GM18861 (cell line): ENCODE measurements at regions not wholly inside any gene's neighbourhood (a gene's known extent, or its start where the extent isn't known, plus 50 kb on each side); places are given as distances from the start of the nearest gene placed in this dataset.

Experiments
- ATAC-seq: cut with Tn5 transposase; IDR thresholded peaks from one replicate; pipeline ENCODE4 v1.9.1; 2021; ENCODE audit not compliant: unreplicated experiment

DNA sequence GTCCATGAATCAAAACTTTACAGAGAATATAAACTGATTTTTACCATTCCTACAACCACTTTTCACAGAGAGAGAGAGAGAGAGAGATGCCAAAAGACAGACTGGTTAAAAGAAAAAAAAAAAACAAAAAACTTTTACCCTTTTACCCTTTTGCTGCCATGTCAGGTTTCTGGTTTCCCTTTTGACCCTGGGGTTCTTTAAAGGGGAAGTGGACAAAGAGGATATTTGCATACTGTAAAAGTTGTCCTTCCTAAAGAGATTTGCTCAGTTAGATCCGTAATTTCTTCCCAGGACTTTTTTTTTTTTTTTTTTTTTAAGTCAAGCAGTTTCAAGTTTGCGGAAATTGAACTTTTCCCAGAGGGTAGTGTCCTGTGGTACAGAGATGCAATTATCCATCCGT lies 287.8 kb upstream of the RGS18 start:
- ATAC-seq: peak; percentile 52

DNA sequence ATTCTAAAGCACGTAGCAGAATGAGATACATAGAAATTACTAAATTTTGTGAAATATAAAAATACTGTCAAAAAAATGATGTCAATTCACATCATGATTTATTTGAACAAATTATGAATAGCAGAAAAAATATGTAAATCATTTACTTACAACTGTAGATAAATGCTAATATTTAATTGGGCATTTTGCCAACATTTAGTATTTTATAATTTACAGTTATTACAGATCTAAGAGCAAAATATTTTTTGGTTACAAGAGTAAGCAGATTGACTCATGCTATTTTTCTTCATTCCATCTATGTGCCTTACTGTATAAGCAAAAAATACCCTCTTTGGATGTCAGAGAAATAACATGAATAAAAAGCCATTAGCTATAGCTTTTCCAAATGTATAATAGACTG lies 282.3 kb upstream of the RGS18 start:
- ATAC-seq: no peak

DNA sequence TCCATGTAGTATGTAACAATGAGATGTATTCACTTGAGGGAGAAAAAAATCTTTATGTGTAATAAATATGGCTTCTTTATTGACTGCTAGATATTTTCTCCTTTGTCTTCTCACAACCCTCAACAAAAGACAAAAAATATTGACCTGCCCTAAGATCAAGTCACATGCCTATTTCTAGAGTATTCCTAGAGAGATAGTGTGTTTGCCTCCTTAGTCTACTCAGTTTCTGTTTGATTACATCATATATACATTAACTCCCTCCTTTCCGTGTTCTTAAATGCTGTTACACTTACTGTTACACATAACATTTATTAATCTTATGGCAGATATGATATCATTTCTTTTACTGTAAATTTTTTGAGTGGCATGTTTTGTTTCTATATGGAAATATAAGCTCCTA lies 281.6 kb upstream of the RGS18 start:
- ATAC-seq: no peak

DNA sequence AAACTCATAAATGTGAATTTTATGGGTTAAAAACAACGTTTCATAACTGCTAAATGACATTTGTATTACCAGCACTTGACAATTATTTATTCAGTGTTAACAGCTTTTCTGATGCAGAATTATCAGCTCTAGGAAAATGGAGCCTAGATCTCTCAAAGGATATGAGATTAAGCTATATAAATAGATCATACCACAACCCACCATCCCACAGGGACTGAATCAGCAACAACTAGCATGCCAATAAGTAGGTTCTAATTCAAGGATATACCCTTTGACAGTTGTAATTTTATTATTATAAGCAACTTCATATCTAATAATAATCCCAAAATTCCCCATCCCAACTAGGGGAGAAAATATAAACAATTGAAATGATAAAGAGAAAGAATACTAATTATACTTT lies 275.4 kb upstream of the RGS18 start:
- ATAC-seq: no peak

DNA sequence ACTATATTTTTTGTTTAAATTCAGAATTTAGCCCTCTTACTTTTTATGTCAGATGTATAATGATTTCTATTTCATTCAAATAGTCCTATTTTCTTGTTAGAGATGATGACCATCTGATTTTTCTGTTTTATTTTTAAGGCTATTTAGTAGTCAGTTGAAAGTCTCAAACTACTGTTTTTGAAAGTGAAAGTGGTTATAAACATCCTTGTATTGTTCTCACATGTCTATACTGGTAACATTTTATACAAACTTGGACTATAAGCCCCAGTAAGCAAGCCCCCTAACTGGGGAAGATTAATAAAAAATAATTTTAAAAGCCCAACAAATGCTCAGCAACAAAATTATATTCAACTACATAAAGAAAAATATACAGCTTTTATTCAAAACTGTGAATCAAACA lies 271.3 kb upstream of the RGS18 start:
- ATAC-seq: peak; percentile 68

DNA sequence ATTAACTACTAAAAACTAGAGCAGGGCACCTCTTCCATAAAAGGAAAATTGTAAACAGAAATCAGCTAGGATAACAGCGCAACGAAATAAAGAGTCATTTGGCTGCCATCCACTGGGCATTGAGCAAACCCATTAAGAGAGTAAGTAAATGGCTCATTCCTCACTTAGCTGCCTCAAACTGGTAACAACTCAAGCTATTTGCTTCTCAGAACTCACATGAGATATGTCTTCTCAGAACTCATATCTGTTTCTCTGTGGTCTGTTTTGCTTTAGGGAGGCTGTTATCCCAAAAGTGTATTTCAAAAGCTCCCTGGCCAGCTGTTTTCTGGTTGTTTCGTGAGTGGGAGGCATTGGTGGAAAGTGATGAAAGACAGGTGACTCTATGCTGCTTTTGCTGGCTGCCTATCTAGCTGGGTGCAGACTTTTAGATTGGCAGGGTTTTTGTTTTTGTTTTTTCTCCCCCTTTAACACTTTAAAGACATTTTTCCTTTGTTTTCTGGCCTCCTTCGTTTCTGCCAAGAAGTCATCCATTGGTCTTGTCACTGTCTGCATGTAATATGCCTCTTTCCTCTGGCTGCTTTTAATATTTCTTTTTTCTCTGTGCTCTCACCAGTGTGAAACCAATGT lies 269.2 kb upstream of the RGS18 start:
- no peak for ATAC-seq

DNA sequence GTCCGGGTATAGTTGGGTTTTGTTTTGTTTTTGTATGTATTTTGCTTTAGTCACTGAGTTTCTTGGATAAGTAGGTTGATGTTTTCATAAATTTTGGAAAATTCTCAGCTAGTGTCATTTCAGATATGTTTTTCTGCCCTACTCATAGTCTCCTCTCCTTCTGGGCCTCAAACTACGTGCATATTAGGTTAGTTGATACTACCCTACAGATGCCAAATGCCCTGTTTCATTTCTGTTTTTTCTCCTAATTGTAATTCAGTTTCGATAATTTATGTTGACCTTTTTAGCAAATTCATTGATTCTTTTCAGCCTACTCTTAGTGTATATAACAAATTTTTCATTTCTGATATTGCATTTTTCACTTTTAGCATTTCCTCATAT lies 268.6 kb upstream of the RGS18 start:
- ATAC-seq: no peak

DNA sequence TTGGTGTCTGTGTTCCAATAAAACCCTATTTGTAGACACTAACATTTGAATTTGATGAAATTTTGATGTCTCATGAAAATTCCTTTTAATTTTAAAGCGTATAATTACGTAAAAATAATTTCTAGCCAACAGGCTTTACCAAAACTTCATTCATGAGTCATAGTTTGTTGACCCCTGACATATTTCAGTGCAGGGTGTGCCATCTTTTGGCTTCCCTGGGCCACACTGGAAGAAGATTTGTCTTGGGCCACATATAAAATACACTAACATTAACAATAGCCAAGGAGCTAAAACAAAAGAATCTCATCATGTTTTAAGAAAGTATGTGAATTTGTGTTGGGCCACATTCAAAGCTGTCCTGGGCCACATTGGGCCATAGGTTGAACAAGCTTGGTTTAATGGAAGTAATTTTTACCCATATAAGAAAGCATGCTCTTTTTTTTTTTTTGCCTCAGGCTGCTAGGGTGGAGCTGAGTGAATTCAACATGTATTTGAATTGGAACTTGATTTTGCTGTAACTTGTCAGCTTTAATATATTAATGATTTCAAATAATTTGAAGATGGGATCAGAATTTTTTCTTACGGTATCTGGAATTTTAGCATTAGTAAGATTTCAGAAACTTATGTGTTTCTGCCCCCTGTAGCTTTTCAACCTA lies 267.7 kb upstream of the RGS18 start:
- ATAC-seq: no peak

DNA sequence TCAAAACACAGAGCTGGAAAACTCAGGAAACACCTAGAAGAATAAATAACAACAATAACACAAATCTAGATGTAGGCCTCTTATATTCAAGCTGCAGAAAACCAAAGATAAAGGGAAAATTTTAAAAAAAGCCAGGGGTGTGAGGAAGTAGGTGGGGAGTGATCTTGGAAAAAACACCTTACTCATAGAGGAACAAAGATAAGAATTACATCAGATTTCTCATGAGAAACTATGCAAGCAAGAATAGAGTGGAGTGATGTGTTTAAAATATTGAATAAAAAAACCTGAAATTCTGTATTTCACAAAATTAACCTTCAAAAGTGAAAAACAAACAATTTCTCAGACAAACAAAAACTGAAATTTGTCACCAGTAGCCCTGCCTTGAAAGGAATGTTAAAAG lies 265.5 kb upstream of the RGS18 start:
- no peak for ATAC-seq

DNA sequence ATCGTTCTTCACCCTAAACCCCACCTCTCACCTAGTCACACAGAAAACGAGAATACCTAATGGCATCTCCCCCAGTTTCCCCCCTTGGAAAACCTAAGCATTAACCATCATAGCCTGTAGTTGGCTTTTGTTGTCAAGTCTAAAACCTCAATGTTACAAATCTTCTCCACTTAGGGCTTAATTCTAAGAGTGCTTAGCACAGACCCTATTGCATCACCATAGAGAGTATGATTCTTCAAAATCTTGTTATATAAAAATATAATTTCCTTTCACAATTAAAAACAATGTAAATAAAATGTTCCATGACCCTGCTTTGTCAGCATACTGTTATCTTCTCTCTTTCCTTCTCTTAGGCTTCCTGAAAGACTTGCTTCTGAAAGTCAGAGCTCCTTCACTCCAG lies 263.2 kb upstream of the RGS18 start:
- ATAC-seq: no peak

DNA sequence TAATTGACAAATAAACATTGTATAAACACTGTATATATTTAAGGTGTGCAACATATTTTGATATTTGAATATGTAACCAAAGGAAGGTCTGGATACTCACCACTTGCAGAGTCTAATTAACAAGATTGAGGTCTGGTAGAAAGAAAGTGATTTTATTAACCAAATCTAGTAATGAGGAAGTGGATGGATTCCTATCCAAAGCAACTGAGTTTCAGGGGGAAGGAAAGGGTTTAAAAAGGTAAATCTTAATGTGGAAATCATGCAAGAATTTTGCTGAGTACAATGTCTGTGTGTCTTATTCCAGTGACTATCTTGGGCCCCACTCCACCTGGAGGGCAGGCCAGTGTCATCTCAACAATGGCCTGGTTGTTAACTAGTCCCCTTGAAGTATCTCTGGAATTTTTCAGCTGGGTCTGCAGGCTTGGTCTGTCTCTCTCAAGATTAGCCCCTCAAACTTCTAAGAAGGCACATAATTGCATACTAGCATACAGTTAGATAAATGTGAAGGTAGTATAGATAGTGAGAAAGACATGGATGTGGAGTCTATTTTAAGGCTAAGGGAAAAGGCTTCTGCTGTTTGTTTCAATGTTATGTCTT lies 262.7 kb upstream of the RGS18 start:
- no peak for ATAC-seq

DNA sequence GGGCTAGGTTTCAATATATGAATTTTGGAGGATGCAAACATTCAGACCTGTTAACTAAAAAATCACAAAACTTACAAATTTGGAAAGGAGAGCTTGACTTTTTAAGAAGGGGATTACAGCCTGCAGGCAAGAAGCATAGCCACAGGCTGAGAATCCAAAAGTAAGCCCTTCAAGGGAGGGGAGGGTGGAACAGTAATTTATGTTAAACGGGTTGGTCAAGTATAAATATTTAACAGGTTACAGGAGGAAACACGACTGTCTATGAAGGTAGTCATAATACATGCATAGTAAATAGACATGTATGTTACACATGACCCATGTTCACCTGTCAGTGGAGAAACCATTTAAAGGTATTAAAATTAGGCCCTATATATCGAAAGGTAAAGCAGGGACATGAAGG lies 261.1 kb upstream of the RGS18 start:
- ATAC-seq: no peak

DNA sequence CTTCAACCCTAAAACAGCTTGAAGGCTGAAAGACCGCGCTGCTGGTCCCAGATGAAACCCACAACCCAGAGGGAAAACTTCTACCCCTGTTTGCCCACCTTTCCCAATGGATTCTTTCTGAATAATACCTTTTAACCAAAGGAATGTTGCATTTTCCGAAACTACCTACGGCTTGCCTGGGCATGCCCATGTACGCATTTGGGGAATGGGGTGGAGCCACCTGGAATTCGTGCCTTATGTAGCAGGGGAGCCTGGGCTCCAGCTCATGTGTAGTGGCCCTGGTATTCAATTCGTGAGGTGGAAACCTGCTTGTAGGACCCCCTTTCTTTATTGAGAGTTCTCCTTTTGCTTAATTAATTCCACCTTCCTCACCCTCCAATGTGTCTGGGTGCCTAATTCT lies 256.6 kb upstream of the RGS18 start:
- no peak for ATAC-seq

DNA sequence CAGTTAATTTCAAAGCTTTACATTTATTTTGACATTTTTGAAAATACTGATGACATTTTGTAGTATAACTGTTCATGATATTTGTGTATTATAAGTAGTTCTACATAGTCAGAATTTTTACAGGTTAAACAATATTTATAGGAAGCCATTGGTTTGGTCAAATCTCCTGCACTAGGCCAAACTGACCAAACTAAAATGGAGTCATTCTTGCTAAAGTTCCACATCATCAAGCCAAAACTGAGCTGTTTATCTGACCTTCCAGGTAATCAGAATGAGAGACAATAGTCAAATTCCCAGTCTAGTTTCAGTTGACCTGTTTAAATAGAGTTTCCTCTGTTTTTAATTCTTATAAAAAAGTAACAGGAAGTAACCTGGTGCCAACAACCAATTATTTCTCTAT lies 253.3 kb upstream of the RGS18 start:
- ATAC-seq: no peak

DNA sequence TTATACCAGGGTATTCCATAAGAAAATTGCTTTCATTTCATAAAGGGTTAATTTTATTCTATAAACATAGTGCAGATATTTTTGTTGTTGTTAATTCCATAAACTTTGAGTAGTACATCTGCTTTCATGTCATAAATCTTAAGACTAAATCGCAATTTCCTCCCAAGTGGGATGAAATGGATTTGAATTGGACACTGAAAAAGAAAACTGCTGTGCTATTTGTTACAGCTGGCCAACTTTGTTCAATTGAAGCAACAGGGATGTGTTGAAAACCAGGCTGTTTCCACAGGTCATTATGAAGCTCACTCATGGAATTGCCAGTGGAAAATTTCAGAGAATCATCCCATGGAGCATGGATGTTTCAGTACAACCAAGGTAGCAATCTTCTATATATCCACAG lies 252.5 kb upstream of the RGS18 start:
- no peak for ATAC-seq

DNA sequence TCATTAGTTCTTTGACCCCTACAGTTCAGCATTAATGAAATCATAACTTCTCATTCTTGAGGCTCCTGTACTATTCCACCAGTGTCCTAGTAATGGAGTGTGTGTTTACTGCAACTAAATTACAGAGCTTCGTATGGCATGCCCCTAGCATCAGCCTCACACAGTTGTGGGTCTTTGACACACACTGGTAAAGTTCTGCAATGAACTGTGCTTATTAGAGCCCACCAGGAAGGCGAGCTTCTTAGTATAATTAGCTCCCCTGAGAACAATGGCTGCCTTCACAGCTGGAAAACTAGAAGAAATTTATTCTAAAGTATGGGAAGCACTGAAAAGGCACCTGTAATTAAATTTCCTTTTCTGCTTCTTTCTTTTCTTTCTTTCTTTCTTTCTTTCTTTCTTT lies 251.1 kb upstream of the RGS18 start:
- no peak for ATAC-seq

DNA sequence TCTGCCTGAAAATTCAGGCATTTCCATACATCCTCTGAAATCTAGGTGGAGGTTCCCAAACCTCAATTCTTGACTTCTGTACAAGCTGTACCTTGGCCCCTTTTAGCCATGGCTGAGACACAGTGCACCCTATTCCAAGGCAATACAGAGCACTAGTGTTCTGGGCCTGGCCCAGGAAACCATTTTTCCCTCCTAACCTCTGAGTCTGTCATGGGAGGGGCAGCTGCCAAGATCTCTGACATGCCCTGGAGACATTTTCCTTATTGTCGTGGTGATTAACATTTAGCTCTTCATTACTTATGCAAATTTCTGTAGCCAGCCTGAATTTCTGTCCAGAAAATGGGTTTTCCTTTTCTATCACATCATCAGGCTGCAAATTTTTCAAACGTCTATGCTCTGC lies 248.0 kb upstream of the RGS18 start:
- no peak for ATAC-seq

DNA sequence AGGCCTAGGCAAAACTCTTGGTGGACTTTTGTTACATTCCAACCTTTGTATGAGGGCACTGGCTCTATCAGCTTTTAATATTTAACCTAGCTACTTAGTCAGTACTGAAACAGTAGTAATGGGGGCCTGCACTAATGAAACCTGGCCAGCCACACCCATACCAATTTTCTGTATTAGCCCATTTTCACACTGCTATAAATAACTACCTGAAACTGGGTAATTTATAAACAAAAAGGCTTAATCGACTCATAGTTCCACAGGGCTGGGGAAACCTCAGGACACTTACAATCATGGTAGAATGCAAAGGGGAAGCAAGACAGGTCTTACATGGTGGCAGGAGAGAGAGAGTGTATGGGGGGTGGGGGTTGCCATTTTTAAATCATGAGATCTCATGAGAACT lies 245.7 kb upstream of the RGS18 start:
- ATAC-seq: peak; percentile 52

DNA sequence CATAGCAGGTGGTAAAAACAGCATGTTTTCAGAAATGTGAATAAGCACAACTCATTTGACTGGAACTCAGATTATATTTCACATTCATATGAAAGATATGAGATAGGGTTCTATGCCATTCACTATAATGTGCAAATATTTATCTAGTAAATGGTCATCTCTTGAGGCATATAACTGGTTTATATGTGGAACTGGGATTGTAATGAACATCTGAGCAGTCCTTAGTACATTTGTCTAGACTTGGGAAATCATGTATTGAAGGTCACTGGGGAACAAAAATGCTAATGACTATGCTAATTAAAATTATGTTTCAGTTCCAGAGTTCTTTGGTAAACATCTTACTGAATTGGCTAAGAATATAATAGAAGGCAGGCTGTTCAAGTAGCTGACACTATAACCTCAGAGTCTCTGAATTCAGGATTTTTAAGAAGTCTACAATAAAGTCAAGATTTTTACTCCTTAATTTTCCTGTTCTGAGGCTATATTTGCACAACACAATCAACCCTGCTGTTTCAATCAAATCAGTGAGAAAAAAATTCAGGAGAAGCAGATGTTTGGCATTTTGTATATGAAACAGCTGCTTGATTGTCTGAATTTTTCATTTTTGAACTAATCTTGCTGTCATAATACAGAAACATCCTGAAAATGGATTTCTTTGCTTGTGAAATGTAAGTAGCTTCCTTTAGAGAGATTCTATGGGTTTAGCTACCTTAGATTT lies 244.8 kb upstream of the RGS18 start:
- ATAC-seq: no peak

DNA sequence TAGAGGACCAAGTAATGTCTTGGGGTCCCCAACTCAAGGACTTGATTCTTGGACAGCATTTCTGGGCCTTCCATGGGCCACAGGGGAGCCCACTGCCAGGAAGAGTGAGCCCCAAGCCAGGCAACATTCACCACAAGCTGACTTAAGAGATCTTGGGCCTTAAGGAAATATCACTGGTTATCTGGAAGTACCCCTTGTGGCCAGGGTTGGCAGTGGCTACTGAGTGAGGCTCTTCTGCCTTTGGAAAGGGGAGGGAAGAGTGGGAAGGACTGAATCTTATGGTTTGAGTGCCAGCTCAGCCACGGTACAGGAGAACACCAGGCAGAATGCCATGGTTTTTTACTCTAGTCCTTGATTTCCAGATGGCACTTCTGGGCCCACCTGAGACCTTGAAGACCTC lies 228.9 kb upstream of the RGS18 start:
- ATAC-seq: no peak

DNA sequence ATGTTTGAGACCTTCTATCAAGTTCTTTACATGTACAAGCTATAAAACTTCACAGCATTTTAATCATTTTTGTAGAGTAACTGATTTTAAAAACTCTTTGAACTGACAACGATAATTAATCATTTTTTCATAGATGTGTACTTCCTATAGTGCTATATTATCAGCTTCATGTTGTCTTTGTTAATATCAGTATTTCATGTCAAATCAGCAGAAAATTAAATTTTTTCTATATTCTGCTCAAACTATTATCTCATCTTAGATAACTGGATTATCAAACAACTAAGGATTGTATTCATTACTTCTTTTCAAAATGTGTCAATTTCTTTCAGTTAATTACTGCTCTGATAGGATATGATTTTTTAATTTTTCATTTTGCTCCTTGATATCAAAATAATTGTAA lies 214.6 kb upstream of the RGS18 start:
- no peak for ATAC-seq

DNA sequence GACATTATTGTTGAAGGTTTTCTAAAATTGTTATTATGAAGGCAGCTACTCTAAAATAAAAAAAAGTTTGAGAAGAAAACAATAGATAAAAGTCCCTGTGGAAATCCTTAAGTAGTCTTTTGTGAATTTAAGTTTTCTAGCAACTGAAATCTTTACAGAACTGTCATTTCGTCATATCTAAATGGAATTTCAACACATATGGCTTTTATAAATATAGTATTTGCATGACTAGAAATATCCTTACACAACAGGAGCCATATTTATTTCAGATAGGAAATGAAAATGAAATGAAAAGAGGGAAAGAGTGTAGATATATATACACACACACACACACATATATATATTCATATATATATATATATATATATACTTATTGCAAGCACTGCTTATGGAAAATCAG lies 204.7 kb upstream of the RGS18 start:
- no peak for ATAC-seq
